PFSK-1 (cell line): ENCODE measurements at regions not wholly inside any gene's neighbourhood (a gene's known extent, or its start where the extent isn't known, plus 50 kb on each side); places are given as distances from the start of the nearest gene placed in this dataset.

Experiments used
- FOXP2 ChIP-seq: optimal IDR thresholded peaks from 2 replicates; pipeline ENCODE3; 2011; ENCODE audit warnings: borderline replicate concordance, control low read depth, inconsistent platforms; ENCODE audit not compliant: insufficient read depth; ENCODE audit errors: extremely low read length, extremely low read depth
- POLR2AphosphoS5 ChIP-seq: IDR thresholded peaks from 2 replicates; pipeline ENCODE4 v1.6.1; 2012; ENCODE audit warnings: low read depth, mild to moderate bottlenecking, control low read depth, low read length, moderate library complexity
- REST ChIP-seq, 2 experiments: IDR thresholded peaks; 2 replicates each; pipeline versions ENCODE4 v1.6.1 to v1.8.0; 2011 to 2012; ENCODE audit warnings: low read depth in 2 of 2, low read length in 2 of 2, control low read depth in 1 of 2, inconsistent platforms in 1 of 2, mild to moderate bottlenecking in 1 of 2, moderate library complexity in 1 of 2; ENCODE audit not compliant: insufficient read depth in 1 of 2
- SIN3A ChIP-seq: IDR thresholded peaks from 2 replicates; pipeline ENCODE4 v1.6.1; 2012; ENCODE audit warnings: mild to moderate bottlenecking, low read length, moderate library complexity, borderline replicate concordance; ENCODE audit not compliant: insufficient read depth
- TAF1 ChIP-seq: IDR thresholded peaks from 2 replicates; pipeline ENCODE4 v1.6.1; 2012; ENCODE audit warnings: low read length, control low read depth, borderline replicate concordance; ENCODE audit not compliant: insufficient read depth

DNA sequence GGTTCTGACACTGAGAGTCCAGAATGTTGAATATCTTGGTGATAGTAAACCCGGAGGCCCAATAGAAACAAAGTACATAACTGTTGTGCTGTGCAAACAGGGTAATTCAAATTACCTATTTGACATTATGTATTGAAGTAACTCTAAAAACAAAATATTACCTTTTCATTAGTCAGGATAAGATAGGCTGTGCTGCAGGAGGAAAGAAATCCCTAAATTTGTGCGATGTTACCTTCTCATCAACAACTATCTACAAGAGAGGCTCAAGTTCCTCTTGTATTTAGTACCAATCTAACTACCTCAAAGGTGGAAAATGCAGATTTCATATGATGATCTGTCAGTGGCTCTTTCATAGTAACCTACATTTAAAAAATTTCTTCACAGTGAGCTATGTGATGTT is 367.2 kb downstream of the ZFHX3 start:
- no peak for TF ChIP-seq TAF1
- no peak for TF ChIP-seq POLR2AphosphoS5
- no peak for TF ChIP-seq REST (IDR thresholded peaks at IDR 0.05; ENCODE audit: insufficient read depth in 1 of 2, low read depth in 2 of 2, low read length in 2 of 2)
- no peak for TF ChIP-seq FOXP2
- TF ChIP-seq SIN3A: no peak

GRCh38 chr16:72679856-72680255 is 368.1 kb downstream of the ZFHX3 start:
- TF ChIP-seq POLR2AphosphoS5 (no peak), FOXP2 (no peak), REST (IDR thresholded peaks at IDR 0.05; ENCODE audit: insufficient read depth in 1 of 2, low read depth in 2 of 2, low read length in 2 of 2) (no peak), TAF1 (no peak), SIN3A (no peak)

DNA sequence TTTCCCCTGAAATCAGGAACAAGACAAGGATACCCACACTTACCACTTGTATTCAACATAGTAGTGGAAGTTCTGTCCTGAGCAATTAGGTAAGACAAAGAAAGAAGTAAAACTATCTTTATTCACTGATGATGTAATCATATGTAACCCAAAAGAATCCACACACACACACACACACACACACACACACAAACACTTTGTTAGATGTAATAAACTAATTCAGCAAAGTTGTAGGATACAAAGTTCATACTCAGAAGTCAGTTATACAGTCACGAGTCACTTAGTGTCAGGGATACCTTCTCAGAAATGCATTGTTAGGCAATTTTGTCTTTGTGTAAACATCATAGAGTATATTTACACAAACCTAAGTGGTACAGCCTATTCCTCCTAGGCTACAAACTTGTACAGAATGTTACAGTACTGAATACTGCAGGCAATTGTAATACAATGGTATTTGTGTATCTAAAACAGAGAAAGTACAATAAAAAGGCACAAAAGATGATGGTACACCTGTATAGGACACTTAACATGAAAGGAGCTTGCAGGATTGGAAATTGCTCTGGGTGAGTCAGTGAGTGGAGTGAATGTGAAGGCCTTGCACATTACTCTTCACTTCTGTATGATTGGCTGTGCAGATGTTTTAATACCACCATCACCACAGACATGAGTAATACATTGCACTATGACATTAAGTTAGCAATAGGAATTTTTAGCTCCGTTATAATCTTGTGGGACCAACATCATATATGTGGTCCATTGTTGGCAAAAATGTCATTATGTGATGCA is 370.1 kb downstream of the ZFHX3 start:
- TF ChIP-seq TAF1 (no peak), FOXP2 (no peak), SIN3A (no peak), POLR2AphosphoS5 (no peak), REST (IDR thresholded peaks at IDR 0.05; ENCODE audit: insufficient read depth in 1 of 2, low read depth in 2 of 2, low read length in 2 of 2) (no peak)

GRCh38 chr16:72673118-72673517 is 374.8 kb downstream of the ZFHX3 start:
- TF ChIP-seq SIN3A: no peak
- no peak for TF ChIP-seq FOXP2
- no peak for TF ChIP-seq REST (IDR thresholded peaks at IDR 0.05; ENCODE audit: insufficient read depth in 1 of 2, low read depth in 2 of 2, low read length in 2 of 2)
- TF ChIP-seq POLR2AphosphoS5: no peak
- TF ChIP-seq TAF1: no peak
